Activated CD8-positive, alpha-beta T cell treated with anti-CD3 and anti-CD28 coated beads, Interleukin-2, amount 10 ng/mL, durations not matched to agents 7 days and 5 days (primary cell): ENCODE measurements at regions not wholly inside any gene's neighbourhood (a gene's known extent, or its start where the extent isn't known, plus 50 kb on each side); places are given as distances from the start of the nearest gene placed in this dataset.

Experiments used
- ATAC-seq: fragments of 150-1000 bp; cut with Tn5 transposase; one replicate; pipeline ENCODE4 v1.10.0; 2021; ENCODE audit warnings: moderate library complexity
- CTCF ChIA-PET: fragments of 350-600 bp; sonication (Branson Sonifier 250); formaldehyde crosslinking; loops from one replicate; lab custom pipeline; 2021; ENCODE audit warnings: antibody characterized with exemption; lab: Charles Lee
- POLR2A ChIA-PET: fragments of 350-600 bp; sonication (Branson Sonifier 250); formaldehyde crosslinking; loops from one replicate; lab custom pipeline; 2021; ENCODE audit warnings: antibody characterized with exemption; lab: Charles Lee
- DNase-seq: peaks from one replicate; pipeline ENCODE4 v3.0.0-alpha.2; 2020
- H3K27ac Mint-ChIP-seq: one replicate; pipeline ENCODE4 v1.8.0; 2021; ENCODE audit warnings: mild to moderate bottlenecking, mixed read lengths
- H3K27me3 Mint-ChIP-seq: one replicate; pipeline ENCODE4 v1.8.0; 2021; ENCODE audit warnings: low read depth, mixed read lengths
- H3K36me3 Mint-ChIP-seq: one replicate; pipeline ENCODE4 v1.8.0; 2021; ENCODE audit warnings: low read depth, mixed read lengths
- H3K4me1 Mint-ChIP-seq: one replicate; pipeline ENCODE4 v1.8.0; 2021; ENCODE audit warnings: low read depth, mixed read lengths
- H3K4me3 Mint-ChIP-seq: one replicate; pipeline ENCODE4 v1.8.0; 2021; ENCODE audit warnings: mild to moderate bottlenecking, mixed read lengths
- H3K9me3 Mint-ChIP-seq: one replicate; pipeline ENCODE4 v1.8.0; 2022; ENCODE audit warnings: mixed read lengths; ENCODE audit not compliant: insufficient read depth

- no peak overlapping the region for H3K27ac Mint-ChIP-seq
These were observed 1979.1 kb upstream of the CDH9 start for GRCh38 chr5:29017501-29017900.

GRCh38 chr5:29016067-29016466 is 1977.7 kb upstream of the CDH9 start:
- DNase-seq = no peak
- POLR2A ChIA-PET = no interaction called here
- ATAC-seq = no peak
- peaks cover 3% of the 10 kb centered on the region for H3K9me3 Mint-ChIP-seq
- H3K4me1 Mint-ChIP-seq = no peaks in the 10 kb centered on the region
- CTCF ChIA-PET = no interaction called here
- no peaks in the 10 kb centered on the region for H3K27me3 Mint-ChIP-seq
- H3K4me3 Mint-ChIP-seq = no peak overlapping the region
- H3K27ac Mint-ChIP-seq = no peak overlapping the region
- no peaks in the 10 kb centered on the region for H3K36me3 Mint-ChIP-seq

More at GRCh38 chr5:29017501-29017900, 1979.1 kb upstream of the CDH9 start:
- no peaks in the 10 kb centered on the region for H3K27me3 Mint-ChIP-seq
- no peak for ATAC-seq
- CTCF ChIA-PET = no interaction called here
- POLR2A ChIA-PET = no interaction called here
- no peak for DNase-seq
- peaks cover 11% of the 10 kb centered on the region for H3K9me3 Mint-ChIP-seq
- H3K4me1 Mint-ChIP-seq = no peaks in the 10 kb centered on the region
- no peaks in the 10 kb centered on the region for H3K36me3 Mint-ChIP-seq
- H3K4me3 Mint-ChIP-seq = no peak overlapping the region

- Mint-ChIP-seq H3K27ac (no peak overlapping the region), H3K4me1 (no peaks in the 10 kb centered on the region), H3K27me3 (no peaks in the 10 kb centered on the region), H3K36me3 (no peaks in the 10 kb centered on the region), H3K4me3 (no peak overlapping the region), H3K9me3 (no peaks in the 10 kb centered on the region)
- CTCF ChIA-PET = no interaction called here
- POLR2A ChIA-PET = no interaction called here
- DNase-seq (no peak), ATAC-seq (no peak)
These were observed 1977.1 kb upstream of the CDH9 start for GRCh38 chr5:29015523-29015922.

- H3K4me1 Mint-ChIP-seq = no peaks in the 10 kb centered on the region
- H3K9me3 Mint-ChIP-seq = peaks cover 19% of the 10 kb centered on the region
- POLR2A ChIA-PET = no interaction called here
- no peak overlapping the region for H3K4me3 Mint-ChIP-seq
- no peak overlapping the region for H3K27ac Mint-ChIP-seq
- H3K36me3 Mint-ChIP-seq = no peaks in the 10 kb centered on the region
- no peak for DNase-seq
- ATAC-seq = no peak
- CTCF ChIA-PET = no interaction called here
- no peaks in the 10 kb centered on the region for H3K27me3 Mint-ChIP-seq
These were observed 1967.0 kb upstream of the CDH9 start for GRCh38 chr5:29005386-29005785.

GRCh38 chr5:29002481-29002880 is 1964.1 kb upstream of the CDH9 start:
- peaks cover 13% of the 10 kb centered on the region for H3K9me3 Mint-ChIP-seq
- ATAC-seq (no peak), DNase-seq (no peak)
- no peaks in the 10 kb centered on the region for H3K27me3 Mint-ChIP-seq
- ChIA-PET CTCF (no interaction called here), POLR2A (no interaction called here)
- H3K27ac Mint-ChIP-seq = no peak overlapping the region
- H3K36me3 Mint-ChIP-seq = no peaks in the 10 kb centered on the region
- no peak overlapping the region for H3K4me3 Mint-ChIP-seq
- no peaks in the 10 kb centered on the region for H3K4me1 Mint-ChIP-seq

- ChIA-PET POLR2A (no interaction called here), CTCF (no interaction called here)
- no peaks in the 10 kb centered on the region for H3K4me1 Mint-ChIP-seq
These were observed 1963.3 kb upstream of the CDH9 start for GRCh38 chr5:29001666-29002065.

GRCh38 chr5:28984639-28985038 is 1946.3 kb upstream of the CDH9 start:
- peaks cover 10% of the 10 kb centered on the region for H3K9me3 Mint-ChIP-seq
- ChIA-PET CTCF (no interaction called here), POLR2A (no interaction called here)
- DNase-seq = no peak
- no peaks in the 10 kb centered on the region for H3K27me3 Mint-ChIP-seq
- no peak overlapping the region for H3K4me3 Mint-ChIP-seq
- H3K36me3 Mint-ChIP-seq = no peaks in the 10 kb centered on the region
- no peak overlapping the region for H3K27ac Mint-ChIP-seq
- ATAC-seq = no peak
- no peaks in the 10 kb centered on the region for H3K4me1 Mint-ChIP-seq

More at GRCh38 chr5:29001666-29002065, 1963.3 kb upstream of the CDH9 start:
- no peak for DNase-seq
- H3K36me3 Mint-ChIP-seq = no peaks in the 10 kb centered on the region
- peaks cover 13% of the 10 kb centered on the region for H3K9me3 Mint-ChIP-seq
- H3K27ac Mint-ChIP-seq = no peak overlapping the region
- ATAC-seq = no peak
- no peaks in the 10 kb centered on the region for H3K27me3 Mint-ChIP-seq
- H3K4me3 Mint-ChIP-seq = no peak overlapping the region

- ATAC-seq = no peak
- POLR2A ChIA-PET = no interaction called here
These were observed 1937.1 kb upstream of the CDH9 start for GRCh38 chr5:28975508-28975907.

GRCh38 chr5:28967848-28968247 is 1929.5 kb upstream of the CDH9 start:
- H3K4me1 Mint-ChIP-seq = no peaks in the 10 kb centered on the region
- no peak overlapping the region for H3K4me3 Mint-ChIP-seq
- H3K27ac Mint-ChIP-seq = no peak overlapping the region
- no peak for DNase-seq
- peaks cover 3% of the 10 kb centered on the region for H3K9me3 Mint-ChIP-seq
- no peaks in the 10 kb centered on the region for H3K27me3 Mint-ChIP-seq
- H3K36me3 Mint-ChIP-seq = no peaks in the 10 kb centered on the region
- ChIA-PET POLR2A (no interaction called here), CTCF (no interaction called here)
- no peak for ATAC-seq

More at GRCh38 chr5:28975508-28975907, 1937.1 kb upstream of the CDH9 start:
- no peaks in the 10 kb centered on the region for H3K4me1 Mint-ChIP-seq
- H3K4me3 Mint-ChIP-seq = no peak overlapping the region
- H3K36me3 Mint-ChIP-seq = no peaks in the 10 kb centered on the region
- CTCF ChIA-PET = no interaction called here
- H3K27me3 Mint-ChIP-seq = no peaks in the 10 kb centered on the region
- DNase-seq = no peak
- peaks cover 19% of the 10 kb centered on the region for H3K9me3 Mint-ChIP-seq
- no peak overlapping the region for H3K27ac Mint-ChIP-seq

- Mint-ChIP-seq H3K36me3 (no peaks in the 10 kb centered on the region), H3K27me3 (no peaks in the 10 kb centered on the region), H3K4me1 (no peaks in the 10 kb centered on the region), H3K27ac (no peak overlapping the region), H3K9me3 (no peaks in the 10 kb centered on the region), H3K4me3 (no peak overlapping the region)
- DNase-seq (no peak), ATAC-seq (no peak)
- ChIA-PET CTCF (no interaction called here), POLR2A (no interaction called here)
These were observed 1923.4 kb upstream of the CDH9 start for GRCh38 chr5:28961816-28962215.

- Mint-ChIP-seq H3K27me3 (no peaks in the 10 kb centered on the region), H3K4me3 (no peak overlapping the region), H3K36me3 (no peaks in the 10 kb centered on the region), H3K27ac (no peak overlapping the region), H3K4me1 (no peaks in the 10 kb centered on the region), H3K9me3 (no peaks in the 10 kb centered on the region)
- ChIA-PET POLR2A (no interaction called here), CTCF (no interaction called here)
- ATAC-seq = no peak
- DNase-seq = no peak
These were observed 1920.2 kb upstream of the CDH9 start for GRCh38 chr5:28958581-28958980.

- CTCF ChIA-PET = no interaction called here
- no peak for DNase-seq
- no peak overlapping the region for H3K27ac Mint-ChIP-seq
- POLR2A ChIA-PET = no interaction called here
- no peak for ATAC-seq
- no peak overlapping the region for H3K4me3 Mint-ChIP-seq
- H3K36me3 Mint-ChIP-seq = no peaks in the 10 kb centered on the region
- H3K9me3 Mint-ChIP-seq = no peaks in the 10 kb centered on the region
- no peaks in the 10 kb centered on the region for H3K27me3 Mint-ChIP-seq
- H3K4me1 Mint-ChIP-seq = no peaks in the 10 kb centered on the region
These were observed 1919.1 kb upstream of the CDH9 start for GRCh38 chr5:28957450-28957849.

GRCh38 chr5:28954074-28954473 is 1915.7 kb upstream of the CDH9 start:
- DNase-seq = no peak
- Mint-ChIP-seq H3K9me3 (peaks cover 10% of the 10 kb centered on the region), H3K27ac (no peak overlapping the region), H3K36me3 (no peaks in the 10 kb centered on the region), H3K27me3 (no peaks in the 10 kb centered on the region), H3K4me3 (no peak overlapping the region), H3K4me1 (no peaks in the 10 kb centered on the region)
- ChIA-PET POLR2A (no interaction called here), CTCF (no interaction called here)
- no peak for ATAC-seq
